ENCODE measurements at regions not wholly inside any gene's neighbourhood (a gene's known extent, or its start where the extent isn't known, plus 50 kb on each side); places are given as distances from the start of the nearest gene placed in this dataset.

DNA sequence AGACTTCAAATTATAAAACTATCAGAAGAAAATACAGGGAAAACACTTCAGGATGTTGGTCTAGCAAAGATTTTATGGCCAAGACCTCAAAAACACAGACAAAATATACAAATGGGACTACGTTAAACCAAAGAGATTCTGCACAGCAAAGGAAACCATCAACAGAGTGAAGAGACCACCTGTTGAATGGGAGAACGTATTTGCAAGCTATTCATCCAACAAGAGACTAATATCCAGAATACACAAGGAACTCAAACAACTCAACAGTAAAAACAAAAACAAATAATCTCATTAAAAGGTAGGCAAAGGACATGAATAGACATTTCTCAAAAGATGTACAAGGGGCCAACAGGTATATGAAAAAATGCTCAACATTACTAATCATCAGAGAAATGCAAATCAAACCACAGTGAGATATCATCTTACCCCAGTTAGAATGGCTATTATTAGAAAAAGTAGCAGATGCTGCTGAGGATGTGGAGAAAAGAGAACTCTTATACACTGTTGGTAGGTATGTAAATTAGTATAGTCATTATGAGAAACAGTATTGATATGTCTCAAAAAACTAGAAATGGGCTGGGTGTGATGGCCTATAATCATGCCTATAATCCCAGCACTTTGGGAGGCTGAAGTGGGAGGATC lies 112.6 kb downstream of the LRIG2 start:
- TF ChIP-seq, protein P1, sequence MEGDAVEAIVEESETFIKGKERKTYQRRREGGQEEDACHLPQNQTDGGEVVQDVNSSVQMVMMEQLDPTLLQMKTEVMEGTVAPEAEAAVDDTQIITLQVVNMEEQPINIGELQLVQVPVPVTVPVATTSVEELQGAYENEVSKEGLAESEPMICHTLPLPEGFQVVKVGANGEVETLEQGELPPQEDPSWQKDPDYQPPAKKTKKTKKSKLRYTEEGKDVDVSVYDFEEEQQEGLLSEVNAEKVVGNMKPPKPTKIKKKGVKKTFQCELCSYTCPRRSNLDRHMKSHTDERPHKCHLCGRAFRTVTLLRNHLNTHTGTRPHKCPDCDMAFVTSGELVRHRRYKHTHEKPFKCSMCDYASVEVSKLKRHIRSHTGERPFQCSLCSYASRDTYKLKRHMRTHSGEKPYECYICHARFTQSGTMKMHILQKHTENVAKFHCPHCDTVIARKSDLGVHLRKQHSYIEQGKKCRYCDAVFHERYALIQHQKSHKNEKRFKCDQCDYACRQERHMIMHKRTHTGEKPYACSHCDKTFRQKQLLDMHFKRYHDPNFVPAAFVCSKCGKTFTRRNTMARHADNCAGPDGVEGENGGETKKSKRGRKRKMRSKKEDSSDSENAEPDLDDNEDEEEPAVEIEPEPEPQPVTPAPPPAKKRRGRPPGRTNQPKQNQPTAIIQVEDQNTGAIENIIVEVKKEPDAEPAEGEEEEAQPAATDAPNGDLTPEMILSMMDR (IDR thresholded peaks at IDR 0.05; ENCODE audit: insufficient read depth, low read length, missing control alignments), result no peak
- DNase-seq (ENCODE audit: low read depth, low spot score), result no peak
- ChIA-PET POLR2A (no interaction called here), CTCF (no interaction called here)
- no peak overlapping the region for H3K4me3 ChIP-seq (ENCODE audit: low read depth, low read length)

DNA sequence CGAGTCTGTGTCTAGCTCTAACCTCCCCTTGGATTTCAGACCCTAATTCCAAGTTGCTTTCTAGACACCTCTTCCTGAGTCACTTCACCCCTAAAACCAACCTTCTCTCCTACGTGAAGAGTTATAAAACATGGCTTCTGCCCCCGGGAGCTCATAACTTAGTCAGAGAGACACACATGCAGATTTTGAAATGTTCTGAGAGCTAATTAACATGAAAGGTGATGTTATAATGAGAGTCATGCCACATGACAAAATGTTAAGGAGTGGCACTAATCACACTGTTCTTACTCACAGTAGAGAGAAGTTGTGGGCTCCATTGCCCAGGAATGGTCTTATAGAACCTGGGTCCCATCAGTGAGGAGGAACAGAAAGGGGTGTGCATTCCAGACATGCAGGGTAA lies 117.1 kb downstream of the LRIG2 start:
- no peak for DNase-seq (ENCODE audit: low read depth, low spot score)
- CTCF ChIA-PET, result no interaction called here
- TF ChIP-seq, protein P1 (IDR thresholded peaks at IDR 0.05; ENCODE audit: insufficient read depth, low read length, missing control alignments), result no peak
- no peak overlapping the region for H3K4me3 ChIP-seq (ENCODE audit: low read depth, low read length)
- POLR2A ChIA-PET, result no interaction called here

- no peak overlapping the region for H3K4me3 ChIP-seq (ENCODE audit: low read depth, low read length)
- POLR2A ChIA-PET, result no interaction called here
- CTCF ChIA-PET, result no interaction called here
- TF ChIP-seq, protein P1 (IDR thresholded peaks at IDR 0.05; ENCODE audit: insufficient read depth, low read length, missing control alignments), result no peak
- no peak for DNase-seq (ENCODE audit: low read depth, low spot score)
Observed at GRCh38 chr1:113190930-113191329, 117.9 kb downstream of the LRIG2 start.

DNA sequence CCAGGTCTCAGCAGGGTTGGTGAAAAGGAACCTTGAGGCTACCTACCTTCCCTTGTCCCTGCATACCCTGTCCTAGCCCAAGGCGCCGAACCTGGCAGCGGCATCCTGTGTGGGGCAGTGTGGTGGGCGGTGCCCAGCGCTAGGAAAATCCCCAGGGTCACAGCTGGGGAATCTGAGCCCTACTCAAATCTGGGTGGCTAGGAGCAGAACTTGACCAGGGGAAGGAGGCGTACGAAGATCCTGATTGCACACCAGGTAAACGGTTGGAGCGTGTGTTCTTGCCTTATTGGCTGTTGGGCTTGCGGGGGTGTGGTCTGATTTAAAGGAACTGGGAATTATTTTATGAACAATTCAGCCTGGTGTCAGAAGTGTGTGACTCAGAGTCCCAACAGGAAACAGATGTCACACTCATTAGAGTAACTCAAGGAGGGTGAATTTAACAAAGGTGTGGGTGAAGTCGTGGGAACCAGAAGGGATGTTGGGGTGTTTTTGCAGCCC lies 118.6 kb downstream of the LRIG2 start:
- POLR2A ChIA-PET, result no interaction called here
- TF ChIP-seq, protein P1 (IDR thresholded peaks at IDR 0.05; ENCODE audit: insufficient read depth, low read length, missing control alignments), result no peak
- CTCF ChIA-PET, result no interaction called here
- DNase-seq (ENCODE audit: low read depth, low spot score), result no peak
- no peak overlapping the region for H3K4me3 ChIP-seq (ENCODE audit: low read depth, low read length)

DNA sequence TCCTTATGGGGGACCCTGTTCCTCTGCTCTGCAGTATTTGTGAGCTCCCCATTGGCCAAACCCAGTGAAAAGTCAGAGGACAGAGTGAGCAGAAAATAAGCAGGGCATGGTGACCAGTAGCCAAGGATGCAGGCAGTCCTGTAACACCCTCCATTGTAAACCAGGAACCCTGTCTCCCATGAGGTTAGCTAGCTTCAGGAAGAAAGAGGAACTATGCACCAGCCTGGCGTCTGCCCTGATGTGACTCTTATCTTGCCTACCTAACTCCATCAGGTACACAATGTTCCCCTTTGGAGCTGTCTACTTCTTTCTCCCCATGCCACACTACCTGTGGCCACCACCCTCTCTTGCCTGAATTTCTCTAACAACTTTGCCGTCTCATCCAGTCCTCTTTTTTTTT lies 119.2 kb downstream of the LRIG2 start:
- ChIA-PET POLR2A (no interaction called here), CTCF (no interaction called here)
- TF ChIP-seq, protein P1 (IDR thresholded peaks at IDR 0.05; ENCODE audit: insufficient read depth, low read length, missing control alignments), result no peak
- DNase-seq (ENCODE audit: low read depth, low spot score), result no peak
- no peak overlapping the region for H3K4me3 ChIP-seq (ENCODE audit: low read depth, low read length)

- TF ChIP-seq, protein P1 (IDR thresholded peaks at IDR 0.05; ENCODE audit: insufficient read depth, low read length, missing control alignments), result no peak
- DNase-seq (ENCODE audit: low read depth, low spot score), result no peak
- ChIA-PET POLR2A (no interaction called here), CTCF (no interaction called here)
- no peak overlapping the region for H3K4me3 ChIP-seq (ENCODE audit: low read depth, low read length)
Observed at GRCh38 chr1:113192980-113193379, 120.0 kb downstream of the LRIG2 start.

Measured in AG04449 (cell line).